Suprapubic skin (tissue), 4 donors: ENCODE measurements at regions not wholly inside any gene's neighbourhood (a gene's known extent, or its start where the extent isn't known, plus 50 kb on each side); places are given as distances from the start of the nearest gene placed in this dataset.

Experiments used
- DNase-seq, 2 donors: peaks; one replicate each; pipeline ENCODE4 v3.0.0-alpha.2; 2019; ENCODE audit warnings: low spot score in 2 of 2
- H3K27ac ChIP-seq: fragments of 200-600 bp; sonication (generic); one replicate; pipeline ENCODE4 v1.5.1; 2019
- H3K27me3 ChIP-seq: fragments of 200-600 bp; sonication (generic); one replicate; pipeline ENCODE4 v1.5.1; 2019
- H3K36me3 ChIP-seq: fragments of 200-600 bp; sonication (generic); one replicate; pipeline ENCODE4 v1.5.1; 2019
- H3K4me1 ChIP-seq: fragments of 200-600 bp; sonication (generic); one replicate; pipeline ENCODE4 v1.5.1; 2019
- H3K4me3 ChIP-seq: fragments of 200-600 bp; sonication (generic); one replicate; pipeline ENCODE4 v1.5.1; 2019; ENCODE audit warnings: mild to moderate bottlenecking
- H3K9me3 ChIP-seq: fragments of 200-600 bp; sonication (generic); one replicate; pipeline ENCODE4 v1.5.1; 2019
- EP300 ChIP-seq: sonication (generic); formaldehyde crosslinking; IDR thresholded peaks from one replicate; pipeline ENCODE4 v1.6.1; 2017; ENCODE audit warnings: antibody characterized with exemption
- POLR2A ChIP-seq, 2 donors: fragments of 450-650 bp; IDR thresholded peaks; one replicate each; pipeline ENCODE4 v1.6.1; 2017; ENCODE audit warnings: antibody characterized with exemption in 2 of 2, mild to moderate bottlenecking in 2 of 2, moderate library complexity in 2 of 2
- POLR2AphosphoS5 ChIP-seq, 3 donors: sonication (generic); formaldehyde crosslinking; IDR thresholded peaks; one replicate each; pipeline ENCODE4 v1.6.1; 2017; ENCODE audit warnings: antibody characterized with exemption in 3 of 3
- WGBS: methylation state at CpG from one replicate; pipeline ENCODE4 v1.1.5; 2018; 5-methylcytosine and 5-hydroxymethylcytosine counted together
- TF ChIP-seq, protein P1 (sequence below), 2 donors: fragments of 200-600 bp in 1 of 2; fragments of 450-650 bp in 1 of 2; sonication (generic) in 1 of 2; IDR thresholded peaks; one replicate each; pipeline ENCODE4 v1.5.1; 2016 to 2019; ENCODE audit warnings: antibody characterized with exemption in 2 of 2, mild to moderate bottlenecking in 1 of 2, moderate library complexity in 1 of 2

DNA sequence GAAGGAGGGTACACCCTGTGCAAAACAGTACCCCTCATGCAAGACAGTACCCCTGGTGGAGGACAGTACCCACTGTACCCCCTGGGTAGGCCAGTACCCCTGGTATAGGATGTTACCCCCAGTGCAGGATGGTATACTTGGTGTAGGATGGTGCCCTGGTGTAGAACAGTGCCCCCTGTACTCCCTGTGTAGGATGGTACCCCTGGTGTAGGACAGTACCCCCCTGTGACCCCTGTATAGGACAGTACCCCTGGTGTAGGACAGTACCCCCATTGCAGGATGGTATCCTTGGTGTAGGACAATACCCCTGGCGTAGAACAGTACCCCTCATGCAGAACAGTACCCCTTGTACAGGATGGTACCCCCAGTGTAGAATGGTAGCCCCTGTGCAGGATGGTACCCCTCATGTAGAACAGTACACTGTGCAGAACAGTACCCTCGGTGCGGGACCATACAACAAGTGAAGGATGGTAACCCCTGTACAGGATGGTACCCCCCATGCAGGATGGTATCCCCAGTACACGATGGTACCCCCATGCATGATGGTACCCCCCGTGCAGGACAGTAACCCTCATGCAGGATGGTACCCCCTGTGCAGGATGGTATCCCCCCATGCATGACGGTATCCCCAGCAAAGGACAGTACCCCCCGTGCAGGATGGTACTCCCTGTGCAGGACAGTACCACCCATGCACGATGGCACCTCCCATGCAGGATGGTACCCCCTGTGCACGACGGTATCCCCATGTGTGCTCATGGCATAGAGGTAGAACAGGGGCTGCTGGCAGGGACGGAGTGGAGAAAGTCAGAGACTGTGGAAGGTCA lies 248.0 kb downstream of the DCDC2C start:
- no peak for DNase-seq
- Histone ChIP-seq H3K36me3 (no peaks in the 10 kb centered on the region), H3K27ac (no peak overlapping the region), H3K4me3 (no peak overlapping the region), H3K9me3 (no peaks in the 10 kb centered on the region), H3K27me3 (no peaks in the 10 kb centered on the region), H3K4me1 (no peaks in the 10 kb centered on the region)
- TF ChIP-seq POLR2AphosphoS5 (IDR thresholded peaks at IDR 0.05) (no peak), EP300 (no peak), POLR2A (IDR thresholded peaks at IDR 0.05) (no peak)
- TF ChIP-seq, protein P1, sequence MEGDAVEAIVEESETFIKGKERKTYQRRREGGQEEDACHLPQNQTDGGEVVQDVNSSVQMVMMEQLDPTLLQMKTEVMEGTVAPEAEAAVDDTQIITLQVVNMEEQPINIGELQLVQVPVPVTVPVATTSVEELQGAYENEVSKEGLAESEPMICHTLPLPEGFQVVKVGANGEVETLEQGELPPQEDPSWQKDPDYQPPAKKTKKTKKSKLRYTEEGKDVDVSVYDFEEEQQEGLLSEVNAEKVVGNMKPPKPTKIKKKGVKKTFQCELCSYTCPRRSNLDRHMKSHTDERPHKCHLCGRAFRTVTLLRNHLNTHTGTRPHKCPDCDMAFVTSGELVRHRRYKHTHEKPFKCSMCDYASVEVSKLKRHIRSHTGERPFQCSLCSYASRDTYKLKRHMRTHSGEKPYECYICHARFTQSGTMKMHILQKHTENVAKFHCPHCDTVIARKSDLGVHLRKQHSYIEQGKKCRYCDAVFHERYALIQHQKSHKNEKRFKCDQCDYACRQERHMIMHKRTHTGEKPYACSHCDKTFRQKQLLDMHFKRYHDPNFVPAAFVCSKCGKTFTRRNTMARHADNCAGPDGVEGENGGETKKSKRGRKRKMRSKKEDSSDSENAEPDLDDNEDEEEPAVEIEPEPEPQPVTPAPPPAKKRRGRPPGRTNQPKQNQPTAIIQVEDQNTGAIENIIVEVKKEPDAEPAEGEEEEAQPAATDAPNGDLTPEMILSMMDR (IDR thresholded peaks at IDR 0.05): no peak
- 94% methylated on average over 11 of the region's 11 CpGs for WGBS

DNA sequence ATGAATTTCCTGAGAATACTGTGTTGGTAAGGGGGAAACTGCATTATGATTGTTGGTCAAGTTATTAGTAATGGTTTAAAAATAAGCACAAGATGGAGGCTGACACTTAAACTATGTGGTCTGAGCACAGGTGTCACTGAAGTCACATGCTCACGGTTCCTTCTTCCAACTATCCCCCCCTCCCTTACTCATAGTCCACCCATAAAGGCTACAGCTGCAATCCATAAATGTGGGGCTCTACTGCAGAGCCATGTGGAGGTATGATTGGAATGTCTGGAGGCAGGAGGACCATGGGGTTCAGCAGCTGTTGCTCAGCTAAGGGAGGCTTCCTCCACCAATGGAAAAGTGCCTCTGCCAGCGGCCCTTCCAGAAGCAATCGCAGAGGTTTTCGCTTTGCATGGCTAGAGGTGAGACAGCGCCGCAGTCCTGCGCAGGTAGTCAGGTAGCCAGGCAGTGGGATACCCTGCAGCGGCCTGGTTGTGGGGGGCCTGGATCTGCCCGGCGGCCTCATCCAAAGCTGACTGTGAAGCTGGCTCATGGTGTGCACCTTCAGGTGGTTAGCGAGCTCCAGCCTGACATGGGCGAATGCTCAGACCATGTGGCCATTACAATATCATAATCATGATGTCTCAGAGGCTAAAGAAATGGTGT lies 249.6 kb downstream of the DCDC2C start:
- no peaks in the 10 kb centered on the region for H3K4me1 ChIP-seq
- no peak for TF ChIP-seq POLR2A (IDR thresholded peaks at IDR 0.05)
- TF ChIP-seq, protein P1 (IDR thresholded peaks at IDR 0.05): no peak
- no peak for TF ChIP-seq POLR2AphosphoS5 (IDR thresholded peaks at IDR 0.05)
- no peak for TF ChIP-seq EP300
- WGBS: 75% methylated on average over 2 of the region's 12 CpGs
- H3K4me3 ChIP-seq: no peak overlapping the region
- no peak overlapping the region for H3K27ac ChIP-seq
- no peaks in the 10 kb centered on the region for H3K9me3 ChIP-seq
- no peaks in the 10 kb centered on the region for H3K27me3 ChIP-seq
- DNase-seq: no peak
- H3K36me3 ChIP-seq: no peaks in the 10 kb centered on the region

DNA sequence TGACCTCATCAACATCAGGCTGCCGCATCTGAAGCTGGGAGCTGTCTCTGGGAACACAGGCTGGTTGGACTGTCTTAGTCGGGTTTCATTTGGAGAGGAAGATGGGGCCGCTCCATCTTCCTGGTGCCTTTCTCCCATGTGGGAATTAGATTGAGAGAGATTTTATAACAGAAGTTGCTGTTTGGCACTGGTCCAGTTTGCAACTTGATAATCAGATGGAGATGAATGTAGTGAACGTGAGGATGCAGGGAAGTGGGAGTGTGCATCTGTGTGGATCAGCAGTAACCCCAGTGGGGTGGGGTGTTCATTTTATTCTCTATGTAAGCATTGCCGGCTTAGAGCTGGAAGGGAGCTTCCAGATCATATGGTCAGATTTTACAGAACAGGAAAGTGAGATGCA lies 250.9 kb downstream of the DCDC2C start:
- no peaks in the 10 kb centered on the region for H3K9me3 ChIP-seq
- H3K27ac ChIP-seq: no peak overlapping the region
- peaks cover 2% of the 10 kb centered on the region for H3K27me3 ChIP-seq
- no peaks in the 10 kb centered on the region for H3K36me3 ChIP-seq
- no peak for DNase-seq
- no peak overlapping the region for H3K4me3 ChIP-seq
- no peaks in the 10 kb centered on the region for H3K4me1 ChIP-seq
- TF ChIP-seq EP300 (no peak), POLR2A (IDR thresholded peaks at IDR 0.05) (no peak), POLR2AphosphoS5 (IDR thresholded peaks at IDR 0.05) (no peak)
- TF ChIP-seq, protein P1 (IDR thresholded peaks at IDR 0.05): no peak
- 45% methylated on average over 5 of the region's 5 CpGs for WGBS

DNA sequence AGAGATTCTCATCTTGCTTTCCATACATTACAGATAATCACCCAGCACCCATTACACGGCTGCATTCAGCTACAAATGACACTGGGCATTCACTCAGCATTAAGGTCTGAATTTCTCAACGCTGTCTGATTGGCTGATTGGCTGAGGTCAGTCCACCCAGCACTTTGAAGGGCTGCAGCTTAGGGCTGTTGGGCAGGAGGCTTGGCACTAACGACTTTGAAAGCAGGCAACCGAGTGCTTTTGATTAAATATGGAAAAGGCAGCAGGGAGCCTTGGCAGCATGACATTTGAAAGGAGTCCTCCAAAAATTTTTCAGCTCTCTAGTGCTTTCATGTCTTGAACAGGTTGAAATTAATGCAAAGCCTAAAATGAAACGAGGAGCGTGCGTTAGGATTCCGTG lies 253.0 kb downstream of the DCDC2C start:
- no peaks in the 10 kb centered on the region for H3K36me3 ChIP-seq
- H3K4me1 ChIP-seq: no peaks in the 10 kb centered on the region
- 70% methylated on average over 8 of the region's 8 CpGs for WGBS
- no peaks in the 10 kb centered on the region for H3K9me3 ChIP-seq
- peaks cover 2% of the 10 kb centered on the region for H3K27me3 ChIP-seq
- no peak overlapping the region for H3K4me3 ChIP-seq
- no peak overlapping the region for H3K27ac ChIP-seq
- no peak for TF ChIP-seq POLR2AphosphoS5 (IDR thresholded peaks at IDR 0.05)
- TF ChIP-seq, protein P1 (IDR thresholded peaks at IDR 0.05): no peak
- TF ChIP-seq POLR2A (IDR thresholded peaks at IDR 0.05): no peak
- no peak for TF ChIP-seq EP300
- DNase-seq: no peak

DNA sequence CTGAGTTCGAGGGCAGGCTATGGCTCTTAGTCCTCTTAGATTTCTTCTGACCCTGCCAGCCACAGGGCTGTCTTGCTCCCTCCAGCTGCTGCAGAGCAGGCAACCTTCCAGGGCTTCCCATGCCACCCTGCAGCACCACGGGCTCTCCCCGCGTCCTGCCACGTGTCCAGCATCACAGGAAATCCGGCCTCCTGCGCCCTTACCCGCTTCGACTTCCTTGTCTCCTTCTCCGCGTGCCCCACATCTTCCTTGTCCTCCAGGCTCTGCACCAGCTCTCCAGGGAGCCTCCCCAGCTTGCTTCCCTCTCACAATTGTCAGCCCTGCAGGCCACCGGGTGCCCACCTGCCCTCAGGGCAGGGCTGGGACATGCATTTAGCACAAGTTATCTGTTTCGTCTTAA lies 253.5 kb downstream of the DCDC2C start:
- DNase-seq: no peak
- TF ChIP-seq POLR2AphosphoS5 (IDR thresholded peaks at IDR 0.05) (no peak), POLR2A (IDR thresholded peaks at IDR 0.05) (no peak)
- TF ChIP-seq, protein P1 (IDR thresholded peaks at IDR 0.05): no peak
- H3K27me3 ChIP-seq: peaks cover 2% of the 10 kb centered on the region
- H3K4me1 ChIP-seq: no peaks in the 10 kb centered on the region
- no peak overlapping the region for H3K4me3 ChIP-seq
- H3K36me3 ChIP-seq: no peaks in the 10 kb centered on the region
- no peak overlapping the region for H3K27ac ChIP-seq
- no peaks in the 10 kb centered on the region for H3K9me3 ChIP-seq
- 86% methylated on average over 13 of the region's 13 CpGs for WGBS
